ENCODE measurements at regions not wholly inside any gene's neighbourhood (a gene's known extent, or its start where the extent isn't known, plus 50 kb on each side); places are given as distances from the start of the nearest gene placed in this dataset.

GRCh38 chr9:135294836-135295235 is 184.7 kb upstream of the PPP1R26 start (continued):
- TF ChIP-seq TFCP2L1 (CRISPR knock-in tag; IDR thresholded peaks at IDR 0.05), result no peak
- no peak for TF ChIP-seq SMC3 (IDR thresholded peaks at IDR 0.05)
- TF ChIP-seq POLR2A (IDR thresholded peaks at IDR 0.05; ENCODE audit: low read length), result no peak
- TF ChIP-seq BCL3 (IDR thresholded peaks at IDR 0.05), result no peak
- TF ChIP-seq ESRRA (IDR thresholded peaks at IDR 0.05; ENCODE audit: borderline replicate concordance, low read length), result no peak

- Histone ChIP-seq H3K9me3 (no peaks in the 10 kb centered on the region), H3K4me3 (no peak overlapping the region), H3K4me1 (no peaks in the 10 kb centered on the region), H3K4me2 (no peak overlapping the region), H3K27ac (no peak overlapping the region)
- 49% methylated on average over 11 of the region's 11 CpGs for WGBS (ENCODE audit: missing lambda C conversion rate)
- ATAC-seq (no peak), DNase-seq (ENCODE audit: low read depth in 1 of 2, low spot score in 1 of 2) (no peak), FAIRE-seq (no peak)
- ChIA-PET CTCF (interaction anchor here (1.2 to 1.6 kb wide), 2 partner anchors 13 to 47 kb away, joined by 3 to 4 read pairs; no protein-coding TSS in a partner anchor), POLR2A (no interaction called here)
- no peak for TF ChIP-seq MAFK (IDR thresholded peaks at IDR 0.05; ENCODE audit: partially characterized antibody)
- no peak for TF ChIP-seq MAZ (IDR thresholded peaks at IDR 0.05; ENCODE audit: borderline replicate concordance, low read depth, low read length)
- no peak for TF ChIP-seq TFCP2L1 (CRISPR knock-in tag; IDR thresholded peaks at IDR 0.05)
These were observed 183.9 kb upstream of the PPP1R26 start for GRCh38 chr9:135295551-135296300.

GRCh38 chr9:135296735-135297455 is 182.7 kb upstream of the PPP1R26 start:
- CTCF ChIA-PET, result interaction anchor here (0.6 to 1.2 kb wide), 2 partner anchors 8 to 46 kb away, joined by 3 to 4 read pairs; no protein-coding TSS in a partner anchor
- WGBS (ENCODE audit: missing lambda C conversion rate), result 26% methylated on average over 8 of the region's 12 CpGs

More at GRCh38 chr9:135296735-135297455, 182.7 kb upstream of the PPP1R26 start:
- FAIRE-seq (no peak), ATAC-seq (no peak), DNase-seq (ENCODE audit: low read depth in 1 of 2, low spot score in 1 of 2) (no peak)
- no peak overlapping the region for H3K4me2 ChIP-seq
- no peaks in the 10 kb centered on the region for H3K4me1 ChIP-seq
- no peak for TF ChIP-seq CHD4 (IDR thresholded peaks at IDR 0.05; ENCODE audit: borderline replicate concordance)
- no peak for TF ChIP-seq FOXS1 (CRISPR knock-in tag; IDR thresholded peaks at IDR 0.05)
- TF ChIP-seq ZFP36 (IDR thresholded peaks at IDR 0.05; ENCODE audit: borderline replicate concordance, partially characterized antibody), result no peak
- no peak for TF ChIP-seq NPAS2 (CRISPR knock-in tag; IDR thresholded peaks at IDR 0.05; ENCODE audit: borderline replicate concordance)
- no peak for TF ChIP-seq USF2 (IDR thresholded peaks at IDR 0.05)
- no peak for TF ChIP-seq EHMT2 (IDR thresholded peaks at IDR 0.05; ENCODE audit: low read depth)
- TF ChIP-seq MAZ (IDR thresholded peaks at IDR 0.05; ENCODE audit: borderline replicate concordance, low read depth, low read length), result no peak
- TF ChIP-seq RARB (CRISPR knock-in tag; IDR thresholded peaks at IDR 0.05), result no peak
- TF ChIP-seq MAFK (IDR thresholded peaks at IDR 0.05; ENCODE audit: partially characterized antibody), result no peak
- TF ChIP-seq SMC3 (IDR thresholded peaks at IDR 0.05), result no peak
- TF ChIP-seq MYC (IDR thresholded peaks at IDR 0.05; ENCODE audit: borderline replicate concordance, low read length), result no peak
- TF ChIP-seq TFCP2L1 (CRISPR knock-in tag; IDR thresholded peaks at IDR 0.05), result no peak
- no peak for TF ChIP-seq HOXA7 (CRISPR knock-in tag; IDR thresholded peaks at IDR 0.05)
- no peak for TF ChIP-seq HOXB13 (CRISPR knock-in tag; IDR thresholded peaks at IDR 0.05; ENCODE audit: low read depth)
- TF ChIP-seq PHF8 (IDR thresholded peaks at IDR 0.05; ENCODE audit: borderline replicate concordance, low read depth), result no peak
- TF ChIP-seq PBX3 (IDR thresholded peaks at IDR 0.05), result no peak
- no peak for TF ChIP-seq CBX2 (IDR thresholded peaks at IDR 0.05; ENCODE audit: borderline replicate concordance, low read depth)
- H3K9me3 ChIP-seq, result no peaks in the 10 kb centered on the region
- POLR2A ChIA-PET, result no interaction called here
- no peak overlapping the region for H3K27ac ChIP-seq
- H3K4me3 ChIP-seq, result no peak overlapping the region

All from A549 (cell line).